ENCODE measurements at regions not wholly inside any gene's neighbourhood (a gene's known extent, or its start where the extent isn't known, plus 50 kb on each side); places are given as distances from the start of the nearest gene placed in this dataset.

DNA sequence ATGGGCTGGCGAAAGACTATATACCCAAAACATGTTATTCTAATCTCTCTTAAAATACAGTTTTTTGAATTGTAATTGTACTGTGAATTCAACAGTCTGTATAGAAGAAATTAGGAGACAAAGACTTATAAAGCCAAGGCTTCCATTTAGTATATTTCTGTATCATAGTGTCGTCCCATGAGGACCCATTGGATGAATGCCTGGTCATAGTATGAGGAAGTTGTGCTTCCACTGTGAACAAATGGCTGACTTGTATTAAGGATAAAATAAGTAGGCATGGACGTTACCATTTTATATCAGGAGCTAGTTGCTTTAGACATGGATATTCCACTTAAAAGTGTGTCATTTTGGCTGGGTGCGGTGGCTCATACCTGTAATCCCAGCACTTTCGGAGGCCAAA, 55.9 kb upstream of the NAV3 start:
- ATAC-seq (no peak), FAIRE-seq (no peak), DNase-seq (ENCODE audit: extremely low read depth in 1 of 4, low spot score in 3 of 4) (no peak)
- intact Hi-C loops (cut with micrococcal nuclease): no loop called here
- Histone ChIP-seq H3K9me1 (ENCODE audit: control insufficient read depth, insufficient read depth, low read length) (no peaks in the 10 kb centered on the region), H3K9me3 (replicated peaks; ENCODE audit: control insufficient read depth, insufficient read depth, low read depth, low read length) (no peaks in the 10 kb centered on the region), H2AFZ (ENCODE audit: low read depth, low read length) (no peak overlapping the region), H3K27me3 (ENCODE audit: control insufficient read depth in 2 of 2, insufficient read depth in 2 of 2, low read length in 2 of 2) (no peaks in the 10 kb centered on the region), H4K20me1 (replicated peaks; ENCODE audit: control insufficient read depth, insufficient read depth, low read length) (no peaks in the 10 kb centered on the region), H3K36me3 (ENCODE audit: control insufficient read depth, insufficient read depth, low read length) (no peaks in the 10 kb centered on the region), H3K4me1 (replicated peaks in 1 of 2; ENCODE audit: control insufficient read depth in 2 of 2, insufficient read depth in 2 of 2, low read length in 2 of 2) (no peaks in the 10 kb centered on the region), H3K9ac (ENCODE audit: insufficient read depth in 1 of 2, low read depth in 2 of 2, low read length in 2 of 2) (no peak overlapping the region), H3K27ac (ENCODE audit: extremely low read depth, low read depth, low read length) (no peak overlapping the region), H3K4me2 (ENCODE audit: insufficient read depth, low read length) (no peak overlapping the region), H3K4me3 (no peak overlapping the region), H3K79me2 (ENCODE audit: control insufficient read depth, insufficient read depth, low read length) (no peaks in the 10 kb centered on the region)
- no peak for TF ChIP-seq CSDE1 (IDR thresholded peaks at IDR 0.05)
- no TSS peak for BruUV-seq (replicated peaks)
- 0% methylated on average over 5 of the region's 5 CpGs for WGBS (ENCODE audit: insufficient coverage, low coverage, missing lambda C conversion rate)
- POLR2A ChIA-PET: no interaction called here
- CTCF ChIA-PET (ENCODE audit: low intra/inter-chr PET ratio): no interaction called here
- in situ Hi-C loops (cut with MboI): no loop called here

- Histone ChIP-seq H3K9me3 (replicated peaks; ENCODE audit: control insufficient read depth, insufficient read depth, low read depth, low read length) (no peaks in the 10 kb centered on the region), H3K4me2 (ENCODE audit: insufficient read depth, low read length) (no peak overlapping the region), H3K27me3 (ENCODE audit: control insufficient read depth in 2 of 2, insufficient read depth in 2 of 2, low read length in 2 of 2) (no peaks in the 10 kb centered on the region), H4K20me1 (replicated peaks; ENCODE audit: control insufficient read depth, insufficient read depth, low read length) (no peaks in the 10 kb centered on the region), H3K9me1 (ENCODE audit: control insufficient read depth, insufficient read depth, low read length) (no peaks in the 10 kb centered on the region), H3K79me2 (ENCODE audit: control insufficient read depth, insufficient read depth, low read length) (no peaks in the 10 kb centered on the region), H3K36me3 (ENCODE audit: control insufficient read depth, insufficient read depth, low read length) (no peaks in the 10 kb centered on the region), H2AFZ (ENCODE audit: low read depth, low read length) (no peak overlapping the region), H3K4me3 (no peak overlapping the region), H3K27ac (ENCODE audit: extremely low read depth, low read depth, low read length) (no peak overlapping the region), H3K4me1 (replicated peaks in 1 of 2; ENCODE audit: control insufficient read depth in 2 of 2, insufficient read depth in 2 of 2, low read length in 2 of 2) (no peaks in the 10 kb centered on the region), H3K9ac (ENCODE audit: insufficient read depth in 1 of 2, low read depth in 2 of 2, low read length in 2 of 2) (no peak overlapping the region)
- FAIRE-seq (no peak), DNase-seq (ENCODE audit: extremely low read depth in 1 of 4, low spot score in 3 of 4) (no peak), ATAC-seq (no peak)
- ChIA-PET CTCF (ENCODE audit: low intra/inter-chr PET ratio) (no interaction called here), POLR2A (no interaction called here)
- BruUV-seq (replicated peaks): no TSS peak
- intact Hi-C loops (cut with micrococcal nuclease) (no loop called here), in situ Hi-C loops (cut with MboI) (no loop called here)
- WGBS (ENCODE audit: insufficient coverage, low coverage, missing lambda C conversion rate): 3% methylated on average over 6 of the region's 6 CpGs
- TF ChIP-seq SMAD2 (IDR thresholded peaks at IDR 0.05; ENCODE audit: low read depth, low read length) (no peak), ZNF668 (CRISPR knock-in tag; IDR thresholded peaks at IDR 0.05) (no peak), ZNF77 (CRISPR knock-in tag; IDR thresholded peaks at IDR 0.05) (no peak), PML (IDR thresholded peaks at IDR 0.05; ENCODE audit: low read length) (no peak), STAT5A (IDR thresholded peaks at IDR 0.05; ENCODE audit: borderline replicate concordance, low read length) (no peak), PHTF2 (CRISPR knock-in tag; IDR thresholded peaks at IDR 0.05) (no peak), JUN (IDR thresholded peaks at IDR 0.05; ENCODE audit: borderline replicate concordance, low read depth, low read length) (no peak), JUN (CRISPR knock-in tag; IDR thresholded peaks at IDR 0.05; ENCODE audit: borderline replicate concordance) (no peak), SRSF7 (optimal IDR thresholded peaks at IDR 0.05; ENCODE audit: low read depth, low read length) (no peak), ATF1 (CRISPR knock-in tag; IDR thresholded peaks at IDR 0.05) (no peak), ATF1 (tag; IDR thresholded peaks at IDR 0.05) (no peak), HDAC2 (IDR thresholded peaks at IDR 0.05) (no peak), MAFG (tag; conservative IDR thresholded peaks at IDR 0.05) (no peak), ZNF395 (CRISPR knock-in tag; IDR thresholded peaks at IDR 0.05) (no peak), TEAD1 (CRISPR knock-in tag; IDR thresholded peaks at IDR 0.05) (no peak), EWSR1 (IDR thresholded peaks at IDR 0.05; ENCODE audit: borderline replicate concordance, low read depth, partially characterized antibody) (no peak)
Measured at GRCh38 chr12:77772676-77773298, 57.9 kb upstream of the NAV3 start.
